ENCODE measurements at regions not wholly inside any gene's neighbourhood (a gene's known extent, or its start where the extent isn't known, plus 50 kb on each side); places are given as distances from the start of the nearest gene placed in this dataset.

DNA sequence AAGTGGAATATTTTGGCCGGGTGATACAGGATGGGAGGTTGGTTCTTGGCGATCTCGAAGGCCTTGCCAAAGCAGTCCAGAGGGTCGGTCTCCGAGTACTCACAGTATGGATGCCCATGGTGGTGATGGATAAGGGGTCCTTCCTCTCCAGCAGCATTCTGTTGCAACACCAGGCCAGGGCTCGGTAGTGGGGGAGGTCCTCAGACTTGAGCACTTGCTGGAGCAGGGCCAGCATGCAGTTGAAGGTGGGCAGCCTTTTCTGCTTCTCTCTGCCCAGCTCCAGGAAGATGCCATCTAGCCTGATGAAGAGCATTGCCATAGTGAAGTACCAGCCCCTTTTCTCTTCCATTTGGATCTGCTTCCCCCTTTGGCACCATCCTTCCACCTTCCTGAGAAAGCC, 99.4 kb upstream of the MCHR2 start:
- TF ChIP-seq POLR2A (IDR thresholded peaks at IDR 0.05) (no peak), CTCF (IDR thresholded peaks at IDR 0.05 in 4 of 5, conservative IDR thresholded peaks at IDR 0.05 in 1 of 5) (no peak)
